Activated CD8-positive, alpha-beta memory T cell treated with anti-CD3 and anti-CD28 coated beads for 1 hour (primary cell): ENCODE measurements at regions not wholly inside any gene's neighbourhood (a gene's known extent, or its start where the extent isn't known, plus 50 kb on each side); places are given as distances from the start of the nearest gene placed in this dataset.
"Not testable (repeated sequence)": the region's sequence is repeated elsewhere in the genome, so short reads cannot be mapped to it uniquely, and the experiment has no call there.

Source experiments
- DNase-seq, 2 donors: peaks; one replicate each; pipeline ENCODE4 v3.0.0-alpha.2; 2020; ENCODE audit warnings: low read depth in 1 of 2; ENCODE audit errors: extremely low read depth in 1 of 2

GRCh38 chr7:3094701-3095445, 51.2 kb upstream of the CARD11 start:
- DNase-seq = no peak

- no peak for DNase-seq
Observed at GRCh38 chr7:3097734-3098133, 54.1 kb upstream of the CARD11 start.

- DNase-seq = no peak
Observed at GRCh38 chr7:3102159-3102558, 58.5 kb upstream of the CARD11 start.

- no peak for DNase-seq
Observed at GRCh38 chr7:3103614-3104398, 60.1 kb upstream of the CARD11 start.

- no peak for DNase-seq
Observed at GRCh38 chr7:3105856-3106255, 62.2 kb upstream of the CARD11 start.

- DNase-seq = no peak
Observed at GRCh38 chr7:3106361-3106826, 62.7 kb upstream of the CARD11 start.

GRCh38 chr7:3107228-3107763, 63.6 kb upstream of the CARD11 start:
- no peak for DNase-seq

GRCh38 chr7:3107889-3108570, 64.4 kb upstream of the CARD11 start:
- DNase-seq = no peak

- no peak for DNase-seq
Observed at GRCh38 chr7:3109311-3109915, 65.7 kb upstream of the CARD11 start.

GRCh38 chr7:3112479-3113134, 68.9 kb upstream of the CARD11 start:
- DNase-seq = no peak

- no peak for DNase-seq
Observed at GRCh38 chr7:3114917-3115316, 71.2 kb upstream of the CARD11 start.

- no peak for DNase-seq
Observed at GRCh38 chr7:3117081-3117480, 73.4 kb upstream of the CARD11 start.

GRCh38 chr7:3117488-3118231, 74.0 kb upstream of the CARD11 start:
- no peak for DNase-seq

- DNase-seq = not testable (repeated sequence)
Observed at GRCh38 chr7:3119352-3119927, 75.8 kb upstream of the CARD11 start.

- no peak for DNase-seq
Observed at GRCh38 chr7:3119963-3120362, 76.3 kb upstream of the CARD11 start.

GRCh38 chr7:3120513-3120912, 76.8 kb upstream of the CARD11 start:
- no peak for DNase-seq

- no peak for DNase-seq
Observed at GRCh38 chr7:3128857-3129490, 85.3 kb upstream of the CARD11 start.

- DNase-seq = no peak
Observed at GRCh38 chr7:3133811-3134385, 90.2 kb upstream of the CARD11 start.

GRCh38 chr7:3134745-3135144, 91.1 kb upstream of the CARD11 start:
- DNase-seq = no peak
